ENCODE measurements at regions not wholly inside any gene's neighbourhood (a gene's known extent, or its start where the extent isn't known, plus 50 kb on each side); places are given as distances from the start of the nearest gene placed in this dataset.

- TF ChIP-seq CTCF (IDR thresholded peaks at IDR 0.05 in 8 of 11, conservative IDR thresholded peaks at IDR 0.05 in 3 of 11), result no peak
- no peak for TF ChIP-seq POLR2A (IDR thresholded peaks at IDR 0.05)
Measured at GRCh38 chr11:130813196-130813595, 103.1 kb downstream of the SNX19 start.

Measured in spleen (tissue), 7 donors.